CD4-positive, alpha-beta memory T cell (primary cell): ENCODE measurements at regions not wholly inside any gene's neighbourhood (a gene's known extent, or its start where the extent isn't known, plus 50 kb on each side); places are given as distances from the start of the nearest gene placed in this dataset.

Source experiments
- CTCF ChIA-PET: fragments of 350-600 bp; sonication (Branson Sonifier 250); formaldehyde crosslinking; loops from one replicate; lab custom pipeline; 2021; ENCODE audit warnings: inconsistent platforms; ENCODE audit not compliant: partially characterized antibody; lab: Charles Lee
- POLR2A ChIA-PET: fragments of 350-600 bp; sonication (Branson Sonifier 250); formaldehyde crosslinking; loops from one replicate; lab custom pipeline; 2021; ENCODE audit not compliant: partially characterized antibody; lab: Charles Lee
- DNase-seq, 5 donors: peaks; one replicate each; pipeline versions ENCODE4 v3.0.0 to v3.0.0-alpha.2; 2020 to 2022; ENCODE audit warnings: mixed read lengths in 1 of 5
- H3K27ac ChIP-seq: one replicate; pipeline ENCODE4 v1.7.0; 2013; ENCODE audit warnings: low read depth, low read length
- H3K27me3 ChIP-seq: 2 replicates; pipeline ENCODE4 v1.7.0; 2013; ENCODE audit warnings: mild to moderate bottlenecking, low read length, moderate library complexity; ENCODE audit not compliant: insufficient read depth
- H3K36me3 ChIP-seq: 2 replicates; pipeline ENCODE4 v1.7.0; 2013; ENCODE audit warnings: mild to moderate bottlenecking, low read length, moderate library complexity; ENCODE audit not compliant: insufficient read depth
- H3K4me1 ChIP-seq: 2 replicates; pipeline ENCODE4 v1.7.0; 2013; ENCODE audit warnings: mild to moderate bottlenecking, low read length, moderate library complexity; ENCODE audit not compliant: insufficient read depth
- H3K4me3 ChIP-seq, 2 donors: one replicate each; pipeline ENCODE4 v1.7.0; 2013; ENCODE audit warnings: low read length in 2 of 2, mild to moderate bottlenecking in 1 of 2
- H3K9me3 ChIP-seq, 2 donors: one replicate each; pipeline ENCODE4 v1.7.0; 2013; ENCODE audit warnings: low read length in 2 of 2, control low read depth in 1 of 2; ENCODE audit not compliant: control insufficient read depth in 1 of 2
- H3K27ac Mint-ChIP-seq, 7 donors: one replicate each; pipeline ENCODE4 v1.8.0; 2020 to 2021; ENCODE audit warnings: mixed read lengths in 7 of 7, mild to moderate bottlenecking in 6 of 7, inconsistent platforms in 3 of 7, moderate library complexity in 3 of 7
- H3K27me3 Mint-ChIP-seq, 2 donors: one replicate each; pipeline ENCODE4 v1.8.0; 2020 to 2021; ENCODE audit warnings: mixed read lengths in 2 of 2
- H3K36me3 Mint-ChIP-seq, 2 donors: one replicate each; pipeline ENCODE4 v1.8.0; 2020 to 2021; ENCODE audit warnings: mixed read lengths in 2 of 2, inconsistent platforms in 1 of 2, mild to moderate bottlenecking in 1 of 2
- H3K4me1 Mint-ChIP-seq, 4 donors: one replicate each; pipeline ENCODE4 v1.8.0; 2020 to 2021; ENCODE audit warnings: mixed read lengths in 4 of 4, mild to moderate bottlenecking in 1 of 4
- H3K4me3 Mint-ChIP-seq, 8 donors: one replicate each; pipeline ENCODE4 v1.8.0; 2020 to 2021; ENCODE audit warnings: mixed read lengths in 8 of 8, mild to moderate bottlenecking in 7 of 8, moderate library complexity in 6 of 8, inconsistent platforms in 3 of 8
- H3K9me3 Mint-ChIP-seq, 8 donors: one replicate each; pipeline ENCODE4 v1.8.0; 2020 to 2021; ENCODE audit warnings: mixed read lengths in 8 of 8, mild to moderate bottlenecking in 5 of 8, inconsistent platforms in 3 of 8, moderate library complexity in 1 of 8
- intact Hi-C: fragments of 100-400 bp; cut with micrococcal nuclease; formaldehyde crosslinking; loops from one replicate; pipeline ENCODE4 v1.15.1; 2023

DNA sequence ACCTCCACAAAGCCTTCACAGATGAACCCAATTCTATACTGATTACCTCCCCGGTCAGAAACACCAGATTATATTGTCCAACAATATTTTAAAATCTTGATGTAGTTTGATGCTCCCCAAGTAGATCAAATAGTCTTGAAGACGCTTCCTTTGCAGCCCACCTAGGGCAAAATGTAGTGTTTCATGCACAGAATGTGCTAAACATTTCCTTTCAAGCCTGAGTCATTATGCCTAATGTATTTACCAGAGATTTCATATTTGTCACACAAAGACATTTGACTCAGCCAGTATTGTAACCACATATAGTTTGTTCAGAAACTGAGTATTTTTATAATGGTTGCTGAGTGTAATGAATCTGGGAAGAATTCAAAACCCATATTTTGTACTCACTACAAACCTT, 1396.8 kb downstream of the LRRC4C start:
- H3K9me3 ChIP-seq: peaks cover 0 to 5% of the 10 kb centered on the region in 2 donors
- Mint-ChIP-seq H3K27me3 (no peaks in the 10 kb centered on the region), H3K4me1 (no peaks in the 10 kb centered on the region), H3K36me3 (no peaks in the 10 kb centered on the region), H3K4me3 (no peak overlapping the region), H3K27ac (no peak overlapping the region), H3K9me3 (peaks cover 6 to 20% (median 13%) of the 10 kb centered on the region in 8 donors)
- ChIA-PET POLR2A (no interaction called here), CTCF (no interaction called here)
- no peak for DNase-seq
- no peaks in the 10 kb centered on the region for H3K36me3 ChIP-seq
- H3K27me3 ChIP-seq: no peaks in the 10 kb centered on the region
- intact Hi-C loops: no loop called here
- no peak overlapping the region for H3K4me3 ChIP-seq
- no peaks in the 10 kb centered on the region for H3K4me1 ChIP-seq
- H3K27ac ChIP-seq: no peak overlapping the region

DNA sequence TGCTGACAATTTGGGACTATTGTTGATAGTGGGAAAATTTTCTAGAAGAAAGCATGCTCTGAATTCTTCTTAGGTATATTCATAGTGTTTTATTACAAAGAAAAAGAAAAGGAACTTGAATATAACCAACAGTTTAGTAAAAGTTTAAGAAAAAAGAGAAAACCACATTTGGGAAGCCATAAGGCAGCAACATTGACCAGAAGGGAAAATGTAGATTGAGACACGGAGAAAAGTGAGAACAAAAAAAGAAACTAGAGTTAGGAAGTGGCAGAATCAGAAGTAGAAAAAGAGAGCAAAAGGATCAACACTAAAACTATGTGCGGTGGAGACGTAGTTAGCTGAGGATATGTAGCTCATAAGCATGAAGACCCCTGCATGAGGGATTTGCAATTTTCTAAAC, 1398.2 kb downstream of the LRRC4C start:
- no peaks in the 10 kb centered on the region for H3K4me1 Mint-ChIP-seq
- H3K27ac Mint-ChIP-seq: no peak overlapping the region
- Histone ChIP-seq H3K4me1 (no peaks in the 10 kb centered on the region), H3K27ac (no peak overlapping the region), H3K4me3 (no peak overlapping the region), H3K9me3 (peaks cover 0 to 5% of the 10 kb centered on the region in 2 donors), H3K27me3 (no peaks in the 10 kb centered on the region), H3K36me3 (no peaks in the 10 kb centered on the region)
- no peaks in the 10 kb centered on the region for H3K27me3 Mint-ChIP-seq
- intact Hi-C loops: no loop called here
- DNase-seq: no peak
- H3K36me3 Mint-ChIP-seq: no peaks in the 10 kb centered on the region
- no peak overlapping the region for H3K4me3 Mint-ChIP-seq
- ChIA-PET CTCF (no interaction called here), POLR2A (no interaction called here)
- peaks cover 3 to 20% (median 8%) of the 10 kb centered on the region in 8 donors for H3K9me3 Mint-ChIP-seq

DNA sequence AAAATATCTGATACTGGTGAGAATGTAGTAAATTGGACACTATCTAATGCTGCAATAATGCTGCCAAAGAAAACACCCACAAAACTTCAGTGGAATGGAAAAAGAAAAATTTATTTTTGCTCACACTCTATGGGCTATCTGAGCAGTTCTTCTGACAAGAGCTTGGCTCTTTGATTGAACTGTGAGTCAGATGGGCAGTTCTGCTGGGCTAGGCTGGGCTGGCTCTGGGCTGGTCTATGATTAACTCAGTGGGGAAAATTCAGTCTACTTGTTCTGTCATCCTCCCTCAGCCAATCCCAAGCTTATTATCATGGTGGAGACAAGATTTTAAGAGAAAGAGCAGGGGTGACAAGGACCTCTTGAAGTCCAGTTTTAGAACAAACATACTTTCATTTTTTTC, 1404.8 kb downstream of the LRRC4C start:
- CTCF ChIA-PET: no interaction called here
- Histone ChIP-seq H3K4me3 (no peak overlapping the region), H3K27me3 (no peaks in the 10 kb centered on the region), H3K27ac (no peak overlapping the region), H3K9me3 (no peaks in the 10 kb centered on the region), H3K4me1 (no peaks in the 10 kb centered on the region), H3K36me3 (no peaks in the 10 kb centered on the region)
- no peak overlapping the region for H3K27ac Mint-ChIP-seq
- intact Hi-C loops: no loop called here
- no peaks in the 10 kb centered on the region for H3K27me3 Mint-ChIP-seq
- no peak for DNase-seq
- no peaks in the 10 kb centered on the region for H3K4me1 Mint-ChIP-seq
- H3K9me3 Mint-ChIP-seq: peaks cover 2 to 21% (median 5%) of the 10 kb centered on the region in 8 donors
- H3K36me3 Mint-ChIP-seq: no peaks in the 10 kb centered on the region
- POLR2A ChIA-PET: no interaction called here
- no peak overlapping the region for H3K4me3 Mint-ChIP-seq

DNA sequence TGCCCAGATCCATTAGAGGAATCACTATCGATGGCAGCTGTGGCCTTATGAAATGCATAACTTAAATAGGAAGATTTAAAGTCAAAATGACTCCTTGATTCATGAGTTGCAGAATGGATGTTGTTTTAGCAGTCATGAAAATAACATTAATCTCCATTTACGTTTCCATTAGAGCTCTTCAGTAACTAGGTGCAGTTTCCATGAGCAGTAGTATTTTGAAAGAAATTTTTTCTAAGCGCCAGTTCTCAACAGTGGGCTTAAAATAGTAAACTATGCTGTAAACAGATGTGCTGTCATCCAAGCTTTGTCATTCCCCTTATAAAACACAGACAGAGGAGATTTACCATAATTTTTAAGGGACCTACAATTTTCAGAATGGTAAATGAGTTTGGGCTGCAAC, 1414.1 kb downstream of the LRRC4C start:
- H3K9me3 Mint-ChIP-seq: peaks cover 0 to 30% (median 8%) of the 10 kb centered on the region in 8 donors
- H3K4me1 Mint-ChIP-seq: no peaks in the 10 kb centered on the region
- no peak overlapping the region for H3K27ac ChIP-seq
- H3K9me3 ChIP-seq: no peaks in the 10 kb centered on the region
- no peaks in the 10 kb centered on the region for H3K27me3 ChIP-seq
- H3K36me3 Mint-ChIP-seq: no peaks in the 10 kb centered on the region
- CTCF ChIA-PET: no interaction called here
- H3K27ac Mint-ChIP-seq: no peak overlapping the region
- H3K36me3 ChIP-seq: no peaks in the 10 kb centered on the region
- no peak overlapping the region for H3K4me3 Mint-ChIP-seq
- no peaks in the 10 kb centered on the region for H3K27me3 Mint-ChIP-seq
- DNase-seq: no peak
- H3K4me3 ChIP-seq: no peak overlapping the region
- no peaks in the 10 kb centered on the region for H3K4me1 ChIP-seq
- POLR2A ChIA-PET: no interaction called here
- intact Hi-C loops: no loop called here

DNA sequence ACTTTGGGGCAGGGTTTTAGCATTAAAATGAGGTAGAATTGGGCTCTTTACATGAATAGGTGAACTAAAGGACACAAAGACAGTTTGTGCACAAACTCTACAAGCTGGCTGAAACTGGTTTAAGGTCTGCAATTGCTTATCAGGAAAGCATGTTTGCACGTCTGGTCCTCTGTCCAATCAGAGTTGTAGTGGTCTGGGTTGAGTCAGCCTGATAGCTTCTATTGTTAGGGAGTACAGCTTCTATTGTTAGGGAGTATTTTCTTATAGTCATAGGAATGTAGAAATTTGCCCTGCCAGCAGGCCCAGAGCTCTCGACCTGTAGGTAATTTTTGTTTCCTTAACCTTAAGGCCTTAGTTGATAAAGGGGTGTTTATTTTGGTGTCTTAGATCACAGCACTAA, 1422.4 kb downstream of the LRRC4C start:
- ChIA-PET CTCF (no interaction called here), POLR2A (no interaction called here)
- no peaks in the 10 kb centered on the region for H3K4me1 Mint-ChIP-seq
- Histone ChIP-seq H3K36me3 (no peaks in the 10 kb centered on the region), H3K27me3 (no peaks in the 10 kb centered on the region), H3K9me3 (peaks cover 0 to 5% of the 10 kb centered on the region in 2 donors), H3K27ac (no peak overlapping the region), H3K4me3 (no peak overlapping the region), H3K4me1 (no peaks in the 10 kb centered on the region)
- H3K4me3 Mint-ChIP-seq: no peak overlapping the region
- no peaks in the 10 kb centered on the region for H3K36me3 Mint-ChIP-seq
- intact Hi-C loops: no loop called here
- no peak overlapping the region for H3K27ac Mint-ChIP-seq
- no peak for DNase-seq
- peaks cover 0 to 17% (median 12%) of the 10 kb centered on the region in 8 donors for H3K9me3 Mint-ChIP-seq
- H3K27me3 Mint-ChIP-seq: no peaks in the 10 kb centered on the region

DNA sequence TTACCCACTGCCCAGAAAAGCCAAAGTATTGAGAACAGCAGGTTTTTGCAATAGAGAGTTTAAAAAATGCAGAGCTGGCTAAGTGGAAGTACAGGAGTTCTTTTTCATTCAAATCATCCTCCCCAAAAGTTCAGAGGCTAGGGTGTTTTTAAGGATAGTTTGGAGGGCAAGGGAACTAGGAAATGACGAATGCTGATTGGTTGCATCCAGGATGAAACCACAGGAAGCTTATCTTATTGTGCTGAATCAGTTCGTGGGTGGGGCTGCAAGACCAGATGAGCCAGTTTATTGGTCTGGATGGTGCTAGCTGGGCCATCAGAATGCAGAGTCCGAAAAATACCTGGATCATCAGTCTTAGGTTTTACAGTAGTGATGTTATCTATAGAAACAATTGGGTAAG, 1427.1 kb downstream of the LRRC4C start:
- peaks cover 3 to 15% (median 8%) of the 10 kb centered on the region in 8 donors for H3K9me3 Mint-ChIP-seq
- intact Hi-C loops: no loop called here
- no peak overlapping the region for H3K27ac Mint-ChIP-seq
- no peaks in the 10 kb centered on the region for H3K4me1 Mint-ChIP-seq
- Histone ChIP-seq H3K4me1 (no peaks in the 10 kb centered on the region), H3K27me3 (no peaks in the 10 kb centered on the region), H3K36me3 (no peaks in the 10 kb centered on the region), H3K9me3 (peaks cover 0 to 5% of the 10 kb centered on the region in 2 donors), H3K27ac (no peak overlapping the region), H3K4me3 (no peak overlapping the region)
- CTCF ChIA-PET: no interaction called here
- DNase-seq: no peak
- H3K4me3 Mint-ChIP-seq: no peak overlapping the region
- POLR2A ChIA-PET: no interaction called here
- H3K36me3 Mint-ChIP-seq: no peaks in the 10 kb centered on the region
- no peaks in the 10 kb centered on the region for H3K27me3 Mint-ChIP-seq

DNA sequence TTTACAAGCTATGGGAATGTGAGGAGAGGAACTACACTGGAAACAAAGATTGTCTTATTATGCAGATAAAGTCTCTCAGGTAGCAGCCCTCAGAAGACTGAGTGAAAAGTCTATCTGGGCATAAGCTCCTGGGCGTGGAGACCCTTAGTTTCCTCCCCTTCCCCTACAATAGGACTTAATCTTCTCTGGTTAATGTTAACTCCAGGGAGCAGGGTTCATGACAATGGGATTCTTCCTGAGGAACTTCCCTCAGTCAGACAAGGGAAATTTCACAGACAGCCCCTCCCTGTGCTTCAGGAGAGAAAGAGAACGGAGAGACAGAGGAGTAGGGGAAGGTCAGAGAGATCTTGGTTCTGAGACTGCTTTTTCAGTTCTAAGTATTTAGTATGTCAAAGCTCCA, 1428.6 kb downstream of the LRRC4C start:
- H3K36me3 Mint-ChIP-seq: no peaks in the 10 kb centered on the region
- H3K27ac Mint-ChIP-seq: no peak overlapping the region
- peaks cover 0 to 12% (median 8%) of the 10 kb centered on the region in 8 donors for H3K9me3 Mint-ChIP-seq
- ChIA-PET POLR2A (no interaction called here), CTCF (no interaction called here)
- no peak for DNase-seq
- intact Hi-C loops: no loop called here
- no peaks in the 10 kb centered on the region for H3K4me1 Mint-ChIP-seq
- Histone ChIP-seq H3K9me3 (no peaks in the 10 kb centered on the region), H3K4me3 (no peak overlapping the region), H3K36me3 (no peaks in the 10 kb centered on the region), H3K27ac (no peak overlapping the region), H3K27me3 (no peaks in the 10 kb centered on the region), H3K4me1 (no peaks in the 10 kb centered on the region)
- H3K27me3 Mint-ChIP-seq: no peaks in the 10 kb centered on the region
- no peak overlapping the region for H3K4me3 Mint-ChIP-seq

DNA sequence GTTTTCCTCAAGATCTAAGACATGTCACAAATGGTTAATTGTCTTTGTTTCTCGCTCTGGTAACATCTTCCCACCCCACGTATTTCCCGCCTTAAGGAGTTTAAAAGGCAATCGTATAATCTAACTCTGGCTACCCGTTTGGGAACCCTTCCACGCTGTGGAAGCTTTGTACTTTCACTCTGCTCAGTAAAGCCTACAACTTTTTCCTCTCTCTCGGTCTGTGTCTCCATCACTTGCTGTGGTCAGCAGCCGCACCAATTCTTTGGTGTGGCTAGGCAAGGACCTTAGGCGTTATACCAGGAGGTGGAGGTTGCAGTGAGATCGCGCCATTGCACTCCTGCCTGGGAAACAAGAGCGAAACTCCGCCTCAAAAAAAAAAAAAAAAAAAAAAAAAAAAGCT, 1430.1 kb downstream of the LRRC4C start:
- Mint-ChIP-seq H3K27me3 (no peaks in the 10 kb centered on the region), H3K36me3 (no peaks in the 10 kb centered on the region), H3K9me3 (peaks cover 0 to 13% (median 9%) of the 10 kb centered on the region in 8 donors), H3K27ac (no peak overlapping the region), H3K4me1 (no peaks in the 10 kb centered on the region), H3K4me3 (no peak overlapping the region)
- intact Hi-C loops: no loop called here
- no peaks in the 10 kb centered on the region for H3K27me3 ChIP-seq
- no peak for DNase-seq
- no peaks in the 10 kb centered on the region for H3K36me3 ChIP-seq
- POLR2A ChIA-PET: no interaction called here
- CTCF ChIA-PET: no interaction called here
- H3K4me1 ChIP-seq: no peaks in the 10 kb centered on the region
- no peak overlapping the region for H3K27ac ChIP-seq
- no peaks in the 10 kb centered on the region for H3K9me3 ChIP-seq
- H3K4me3 ChIP-seq: no peak overlapping the region
